ENCODE measurements at regions not wholly inside any gene's neighbourhood (a gene's known extent, or its start where the extent isn't known, plus 50 kb on each side); places are given as distances from the start of the nearest gene placed in this dataset.

- TF ChIP-seq, protein P1, sequence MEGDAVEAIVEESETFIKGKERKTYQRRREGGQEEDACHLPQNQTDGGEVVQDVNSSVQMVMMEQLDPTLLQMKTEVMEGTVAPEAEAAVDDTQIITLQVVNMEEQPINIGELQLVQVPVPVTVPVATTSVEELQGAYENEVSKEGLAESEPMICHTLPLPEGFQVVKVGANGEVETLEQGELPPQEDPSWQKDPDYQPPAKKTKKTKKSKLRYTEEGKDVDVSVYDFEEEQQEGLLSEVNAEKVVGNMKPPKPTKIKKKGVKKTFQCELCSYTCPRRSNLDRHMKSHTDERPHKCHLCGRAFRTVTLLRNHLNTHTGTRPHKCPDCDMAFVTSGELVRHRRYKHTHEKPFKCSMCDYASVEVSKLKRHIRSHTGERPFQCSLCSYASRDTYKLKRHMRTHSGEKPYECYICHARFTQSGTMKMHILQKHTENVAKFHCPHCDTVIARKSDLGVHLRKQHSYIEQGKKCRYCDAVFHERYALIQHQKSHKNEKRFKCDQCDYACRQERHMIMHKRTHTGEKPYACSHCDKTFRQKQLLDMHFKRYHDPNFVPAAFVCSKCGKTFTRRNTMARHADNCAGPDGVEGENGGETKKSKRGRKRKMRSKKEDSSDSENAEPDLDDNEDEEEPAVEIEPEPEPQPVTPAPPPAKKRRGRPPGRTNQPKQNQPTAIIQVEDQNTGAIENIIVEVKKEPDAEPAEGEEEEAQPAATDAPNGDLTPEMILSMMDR (conservative IDR thresholded peaks at IDR 0.05) = no peak
- TF ChIP-seq ZFX (IDR thresholded peaks at IDR 0.05) = no peak
These were observed 708.0 kb downstream of the BCL11B start for GRCh38 chr14:98564006-98564405.
